Dermis microvascular lymphatic vessel endothelial cell (primary cell): ENCODE measurements at regions not wholly inside any gene's neighbourhood (a gene's known extent, or its start where the extent isn't known, plus 50 kb on each side); places are given as distances from the start of the nearest gene placed in this dataset.
"Not testable (repeated sequence)": the region's sequence is repeated elsewhere in the genome, so short reads cannot be mapped to it uniquely, and the experiment has no call there.

ENCODE experiments used
- DNase-seq, 2 donors: peaks; one replicate each; pipeline versions ENCODE4 v3.0.0 to v3.0.0-alpha.2; 2010; ENCODE audit warnings: low read depth in 2 of 2

- DNase-seq: not testable (repeated sequence)
These were observed 57.4 kb downstream of the FTHL17 start for GRCh38 chrX:31014474-31014873.

GRCh38 chrX:31012509-31013025 is 59.3 kb downstream of the FTHL17 start:
- DNase-seq: no peak

DNA sequence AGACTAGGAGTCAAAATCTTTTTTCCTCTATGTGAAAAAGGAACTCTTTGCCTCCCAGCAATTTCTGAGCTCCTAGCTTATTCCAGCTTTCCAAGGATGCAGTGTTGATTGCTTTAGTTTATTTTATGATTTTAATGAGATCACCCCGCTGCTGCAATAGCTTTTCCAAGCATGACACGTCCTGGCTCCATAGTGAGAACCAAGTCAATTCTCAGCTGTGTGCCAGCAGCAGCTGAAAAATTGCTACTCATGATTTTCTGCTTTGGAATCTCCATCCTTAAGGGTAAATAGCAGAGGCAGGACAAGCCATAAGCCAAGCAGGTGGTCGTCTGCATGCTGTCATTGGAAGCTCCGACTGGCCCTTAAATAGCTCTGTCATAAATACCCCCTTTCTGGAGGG is 64.5 kb downstream of the FTHL17 start:
- no peak for DNase-seq

- no peak for DNase-seq
These were observed 65.8 kb downstream of the FTHL17 start for GRCh38 chrX:31006027-31006426.

DNA sequence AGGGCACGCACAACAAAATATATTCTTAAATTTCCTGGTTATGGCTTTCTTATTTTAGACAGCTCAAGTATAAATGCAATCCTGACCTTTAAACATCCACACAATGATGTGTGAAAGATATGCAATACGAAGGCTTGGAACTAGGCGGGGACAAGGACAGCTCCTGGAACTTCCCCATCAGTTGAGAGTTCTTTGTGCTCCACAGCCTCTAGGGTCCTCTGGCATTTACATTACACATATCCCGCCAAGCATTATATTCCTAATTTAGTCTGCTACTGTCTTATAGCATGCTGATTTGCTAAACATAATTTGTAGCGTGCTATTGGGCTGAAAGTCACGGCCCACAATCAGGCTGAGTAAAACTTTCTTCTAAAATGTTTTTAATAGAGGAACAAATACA is 74.4 kb downstream of the FTHL17 start:
- no peak for DNase-seq

GRCh38 chrX:30995705-30996104 is 76.1 kb downstream of the FTHL17 start:
- DNase-seq: no peak

GRCh38 chrX:30995060-30995700 is 76.7 kb downstream of the FTHL17 start:
- DNase-seq: no peak

DNA sequence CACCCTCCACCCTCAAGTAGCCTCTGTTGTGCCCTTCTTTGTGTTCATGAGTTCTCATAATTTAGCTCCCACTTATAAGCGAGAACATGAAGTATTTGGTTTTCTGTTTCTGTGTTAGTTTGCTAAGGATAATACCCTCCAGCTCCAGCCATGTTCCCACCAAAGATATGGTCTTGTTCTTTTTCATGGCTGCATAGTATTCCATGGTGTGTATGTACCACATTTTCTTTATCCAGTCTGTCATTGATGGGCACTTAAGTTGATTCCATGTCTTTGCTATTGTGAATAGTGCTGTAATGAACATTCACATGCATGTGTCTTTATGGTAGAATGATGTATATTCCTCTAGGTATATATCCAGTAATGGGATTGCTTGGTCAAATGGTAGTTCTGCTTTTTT is 77.8 kb downstream of the FTHL17 start:
- DNase-seq: not testable (repeated sequence)

DNA sequence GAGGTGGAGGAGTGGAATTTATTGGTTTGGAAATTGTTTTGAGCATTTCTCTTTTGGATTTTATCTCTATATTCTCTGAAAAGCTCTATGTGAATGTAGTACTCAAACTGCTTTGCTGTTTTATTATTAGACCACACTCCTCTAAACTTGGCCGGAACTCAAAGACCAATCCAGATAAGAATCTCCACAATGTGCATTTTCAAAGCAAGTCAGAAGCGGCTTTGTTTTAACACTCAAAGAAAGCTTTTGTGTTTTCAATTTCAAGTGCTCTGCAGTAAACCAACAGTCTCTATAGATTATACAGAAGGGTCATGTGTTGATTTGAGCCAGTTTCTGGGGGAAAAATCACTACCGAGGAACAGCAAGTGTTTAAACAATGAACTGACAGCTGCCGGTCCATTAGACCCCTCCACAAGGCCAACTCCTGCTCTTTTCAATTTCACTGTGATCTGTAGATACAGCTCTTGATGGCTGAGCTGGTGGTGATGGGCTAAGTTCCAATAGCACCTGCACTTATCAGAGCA is 79.4 kb downstream of the FTHL17 start:
- no peak for DNase-seq

DNA sequence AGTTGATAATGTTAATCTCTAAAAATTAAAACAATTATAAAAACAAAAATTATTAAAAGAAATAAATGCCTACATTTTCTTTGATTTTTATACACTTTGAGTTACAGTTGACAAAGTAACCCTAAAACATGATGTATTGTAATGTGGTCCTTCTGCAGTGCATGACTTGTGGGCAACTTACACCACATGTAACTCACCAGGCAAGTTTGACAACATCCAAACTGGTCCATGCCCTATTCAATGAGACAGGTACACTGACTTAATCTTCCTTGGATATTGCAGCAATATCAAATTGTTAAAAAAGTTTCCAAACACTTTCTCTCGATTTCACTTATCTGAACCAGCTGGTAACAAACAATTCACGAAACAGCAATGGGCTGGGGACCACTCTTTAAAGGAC is 81.5 kb downstream of the FTHL17 start:
- no peak for DNase-seq

GRCh38 chrX:30982467-30982866 is 89.4 kb downstream of the FTHL17 start:
- DNase-seq: no peak

- no peak for DNase-seq
These were observed 89.9 kb downstream of the FTHL17 start for GRCh38 chrX:30981968-30982367.

- no peak for DNase-seq
These were observed 90.2 kb upstream of the TAB3 start for GRCh38 chrX:30979271-30979670.

DNA sequence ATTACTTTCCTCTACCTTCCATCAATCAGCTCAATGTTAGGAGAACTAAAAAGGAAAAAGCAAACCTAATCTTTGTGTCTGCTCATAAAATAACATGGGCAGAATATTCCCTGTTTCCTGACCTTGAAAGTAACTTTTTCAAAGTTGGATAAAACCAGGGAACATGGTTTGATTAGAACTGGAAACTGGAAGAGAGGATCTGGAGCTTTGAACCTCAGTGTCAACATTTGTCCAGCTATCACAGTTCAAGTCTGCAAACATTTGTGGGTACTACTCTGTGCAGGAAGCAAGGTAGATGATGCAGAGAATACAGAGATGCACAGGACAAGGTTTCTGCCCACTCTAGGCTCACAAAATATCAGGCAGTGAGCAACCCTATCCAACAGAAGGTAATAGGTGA is 86.4 kb upstream of the TAB3 start:
- no peak for DNase-seq

DNA sequence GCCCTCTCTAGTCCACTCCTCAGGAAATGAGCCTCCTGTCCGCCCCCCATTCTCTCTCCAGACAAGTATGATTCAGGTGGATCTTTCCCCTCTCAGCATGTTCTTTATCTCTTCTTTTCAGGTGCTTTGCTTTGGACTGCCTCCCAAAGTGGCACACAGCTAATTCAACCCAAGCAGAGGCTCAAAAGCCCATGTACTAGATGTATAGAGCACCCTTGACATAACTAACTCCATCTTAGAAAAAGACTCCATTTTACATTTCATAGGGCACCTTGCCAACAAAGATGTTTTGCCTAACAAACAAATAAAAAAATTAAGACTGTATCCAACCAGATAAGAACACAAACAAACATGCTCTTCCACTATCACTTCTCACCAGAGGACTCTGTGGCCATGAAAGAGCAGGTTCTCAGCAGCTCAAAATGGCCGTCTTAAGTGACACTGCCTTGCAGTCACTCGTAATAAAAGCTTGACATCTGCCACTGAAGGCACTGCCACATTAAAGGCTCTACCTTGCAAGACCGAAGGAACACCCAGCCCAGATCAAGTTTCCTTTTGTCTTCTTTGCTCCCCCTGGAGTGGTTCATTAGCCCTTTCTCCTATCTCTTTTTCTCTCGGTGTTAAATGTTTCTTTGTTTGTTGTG is 84.9 kb upstream of the TAB3 start:
- no peak for DNase-seq

DNA sequence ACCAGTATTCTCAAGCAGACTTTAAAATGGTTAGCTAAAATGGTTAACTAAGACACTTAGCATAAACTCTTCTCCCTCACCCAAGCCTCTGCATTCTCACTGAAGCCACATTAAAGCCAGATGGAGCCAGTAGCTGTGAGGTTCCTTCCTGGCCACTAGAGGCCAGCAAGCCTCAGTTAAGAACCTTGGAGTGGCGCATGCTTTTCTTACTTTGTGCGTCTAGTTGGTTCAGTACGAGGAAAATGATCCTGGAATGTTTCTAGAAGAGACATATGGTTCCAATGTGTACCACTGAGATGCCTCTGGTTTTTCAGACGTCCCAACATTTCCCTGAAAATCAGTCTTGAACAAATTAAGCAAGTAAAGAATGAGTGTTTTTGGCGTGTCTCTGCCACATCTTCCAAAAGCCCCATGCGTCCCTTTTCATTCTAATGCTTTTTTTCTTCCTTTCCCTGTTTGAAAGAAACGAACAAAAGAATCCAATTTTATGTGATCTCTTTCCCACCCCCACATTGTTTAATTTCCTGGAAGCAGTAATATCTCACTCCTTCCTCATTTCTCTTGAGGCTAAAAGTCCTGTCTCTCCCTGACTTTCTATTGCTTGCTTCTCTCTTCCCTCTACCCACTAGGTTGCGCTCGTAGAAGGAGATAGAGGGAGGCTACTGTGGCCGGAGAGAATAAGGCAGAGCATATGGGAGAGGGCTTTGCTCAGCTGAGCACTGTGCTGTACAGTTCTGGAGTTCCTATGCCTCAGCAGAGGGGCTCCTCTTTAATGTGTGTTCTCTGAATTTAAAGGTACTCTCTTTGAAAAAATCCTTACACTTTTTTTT is 82.9 kb upstream of the TAB3 start:
- DNase-seq: peak; percentile 2 to 23

GRCh38 chrX:30967516-30967915 is 78.5 kb upstream of the TAB3 start:
- DNase-seq: no peak

DNA sequence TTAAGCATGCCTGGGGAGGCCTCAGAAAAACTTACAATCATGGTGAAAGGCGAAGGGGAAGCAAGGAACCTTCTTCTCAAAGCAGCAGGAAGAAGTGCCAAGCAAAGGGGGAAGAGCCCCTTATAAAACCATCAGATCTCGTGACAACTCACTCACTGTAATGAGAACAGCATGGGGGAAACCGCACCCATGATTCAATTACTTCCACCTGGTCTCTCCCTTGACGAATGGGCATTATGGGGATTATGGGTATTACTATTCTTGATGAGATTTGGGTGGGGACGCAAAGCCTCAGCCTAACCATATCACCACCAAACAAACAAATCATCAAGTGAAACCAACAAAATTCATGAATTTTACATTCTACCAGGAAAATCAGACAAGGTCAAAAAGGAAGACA is 76.7 kb upstream of the TAB3 start:
- no peak for DNase-seq

DNA sequence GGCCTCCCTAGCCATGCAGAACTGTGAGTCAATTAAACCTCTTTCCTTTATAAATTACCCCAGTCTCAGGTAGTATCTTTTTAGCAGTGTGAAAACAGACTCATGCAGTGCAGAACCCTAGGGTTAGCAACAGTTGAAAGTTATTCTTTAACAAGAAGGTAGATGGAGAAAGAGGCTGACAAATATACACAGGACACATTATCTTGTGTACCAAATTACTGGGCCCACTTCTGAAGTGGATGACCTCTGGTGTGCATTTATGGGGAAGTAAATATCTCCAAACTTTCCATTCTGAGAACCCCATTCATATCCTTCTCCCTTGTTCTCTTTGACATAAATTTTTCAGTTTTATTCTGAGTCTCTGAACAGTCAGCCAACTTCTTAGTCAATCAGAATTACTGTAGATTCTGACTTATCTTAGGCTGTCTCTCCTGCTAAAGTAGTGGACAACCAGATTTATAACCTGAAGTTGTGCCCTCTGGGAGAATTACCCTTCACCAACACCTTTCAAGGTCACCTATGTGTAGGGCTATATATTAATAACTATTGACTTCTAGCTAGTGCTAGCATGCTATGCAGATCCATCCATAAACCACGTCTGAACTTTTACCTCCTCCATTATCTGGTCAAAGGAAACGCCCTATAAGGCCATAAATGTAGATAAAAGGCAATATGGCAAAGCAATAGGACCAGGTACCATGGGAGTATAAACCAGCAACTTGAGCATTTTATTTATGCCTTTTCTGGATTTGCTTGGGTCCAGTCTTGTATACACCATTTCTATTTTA is 72.5 kb upstream of the TAB3 start:
- DNase-seq: no peak

DNA sequence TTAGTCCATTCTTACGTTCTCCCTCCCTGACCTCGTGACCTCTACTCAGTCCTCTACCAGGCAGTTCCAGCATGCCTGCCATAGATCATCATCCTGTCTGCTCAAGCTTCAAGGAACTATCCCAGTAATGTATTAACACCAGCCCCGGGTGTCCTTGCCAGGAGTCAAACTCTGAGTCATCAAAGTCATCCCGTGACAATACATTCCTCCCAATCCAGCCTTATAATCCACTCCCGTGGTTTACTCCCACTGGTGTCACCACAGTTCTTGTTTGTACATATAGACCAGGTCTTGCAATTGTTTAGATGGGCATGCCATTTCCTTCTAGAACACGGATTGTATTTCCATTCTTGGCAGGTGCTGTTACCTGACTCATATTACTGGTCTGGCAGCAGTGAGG is 68.7 kb upstream of the TAB3 start:
- no peak for DNase-seq

DNA sequence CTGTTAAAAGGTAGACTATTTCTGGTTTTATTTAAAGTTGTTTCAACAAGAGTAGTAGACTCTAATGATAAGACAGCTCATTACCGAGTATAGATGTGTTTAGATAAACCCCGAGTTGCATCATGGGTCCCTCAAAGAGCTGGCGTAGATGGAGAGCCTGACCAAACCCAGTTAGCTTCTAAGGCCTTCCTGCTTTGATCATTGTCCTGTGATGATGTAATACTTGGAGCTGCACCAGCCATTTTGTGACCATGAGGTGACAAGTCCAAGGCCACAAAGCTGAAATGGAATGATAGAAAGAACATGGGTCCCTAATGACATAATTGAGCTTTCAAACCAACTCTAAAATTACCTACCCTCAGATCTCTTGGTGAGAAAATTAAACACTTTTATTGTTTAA is 66.6 kb upstream of the TAB3 start:
- no peak for DNase-seq

DNA sequence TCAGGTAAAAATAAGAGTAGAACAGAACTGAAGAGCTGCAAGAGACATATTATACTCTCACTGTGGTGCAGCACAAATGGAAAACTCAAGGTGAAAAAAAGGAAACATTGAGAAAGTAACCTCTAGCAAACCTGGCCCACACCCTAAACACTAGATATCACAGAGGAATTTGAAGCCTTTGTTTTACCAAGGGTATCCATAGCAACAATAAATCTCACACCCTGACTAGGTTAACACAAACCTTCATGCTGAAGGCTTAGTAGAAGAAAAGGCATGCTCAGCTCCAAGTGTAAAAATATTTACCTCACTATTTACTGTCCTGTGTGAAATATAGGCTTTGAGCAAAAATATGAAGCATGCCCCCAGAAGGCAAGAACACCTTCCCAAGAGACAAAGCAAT is 61.9 kb upstream of the TAB3 start:
- DNase-seq: no peak
